SK-N-SH (cell line): ENCODE measurements at regions not wholly inside any gene's neighbourhood (a gene's known extent, or its start where the extent isn't known, plus 50 kb on each side); places are given as distances from the start of the nearest gene placed in this dataset.

ENCODE experiments used
- CTCF ChIA-PET: fragments of 300-600, 350-600 bp; formaldehyde crosslinking; extraction: SDS; loops from one replicate; lab custom pipeline; 2021; lab: Yijun Ruan, JAX
- POLR2A ChIA-PET: fragments of 350-600 bp; sonication (Branson Sonifier 250); formaldehyde crosslinking; extraction: SDS; loops from one replicate; lab custom pipeline; 2020; ENCODE audit warnings: antibody characterized with exemption, inconsistent platforms; lab: Yijun Ruan, JAX
- DNase-seq: peaks from one replicate; pipeline ENCODE4 v3.0.0; 2012
- H2AFZ ChIP-seq: fragments of 200-600 bp; sonication (generic); 2 replicates; pipeline ENCODE4 v1.8.1; 2016; ENCODE audit warnings: antibody characterized with exemption, mild to moderate bottlenecking, low read depth
- H3F3A ChIP-seq: fragments of 200-600 bp; sonication (generic); replicated peaks from 2 replicates; pipeline ENCODE3; 2016; ENCODE audit warnings: antibody characterized with exemption, mild to moderate bottlenecking; ENCODE audit not compliant: insufficient read depth
- H3K27ac ChIP-seq, 2 experiments: fragments of 200-500 bp in 1 of 2; fragments of 200-600 bp in 1 of 2; sonication (Bioruptor generic) in 1 of 2; sonication (generic), shearing (Covaris generic) in 1 of 2; 2 replicates each; pipeline versions ENCODE4 v1.5.1 to v1.6.1; 2014 to 2016; ENCODE audit warnings: low read depth in 2 of 2, inconsistent platforms in 1 of 2, low read length in 1 of 2, mild to moderate bottlenecking in 1 of 2, mixed read lengths in 1 of 2
- H3K27me3 ChIP-seq: fragments of 200-600 bp; sonication (generic), shearing (Covaris generic); 2 replicates; pipeline ENCODE4 v1.6.1; 2016; ENCODE audit warnings: mixed run types; ENCODE audit not compliant: insufficient read depth
- H3K36me3 ChIP-seq, 2 experiments: fragments of 200-500 bp in 1 of 2; fragments of 200-600 bp in 1 of 2; sonication (Bioruptor generic) in 1 of 2; sonication (generic) in 1 of 2; replicated peaks in 1 of 2; 2 replicates each; pipeline versions ENCODE3 to v1.5.1; 2014 to 2016; ENCODE audit warnings: low read length in 1 of 2, mild to moderate bottlenecking in 1 of 2; ENCODE audit not compliant: insufficient read depth in 2 of 2, control insufficient read depth in 1 of 2
- H3K4me1 ChIP-seq, 2 experiments: fragments of 200-500 bp in 1 of 2; fragments of 200-600 bp in 1 of 2; sonication (Bioruptor generic) in 1 of 2; sonication (generic), shearing (Covaris generic) in 1 of 2; 2 replicates each; pipeline versions ENCODE4 v1.5.1 to v1.6.1; 2014 to 2016; ENCODE audit warnings: low read depth in 1 of 2, low read length in 1 of 2, mixed run types in 1 of 2; ENCODE audit not compliant: insufficient read depth in 2 of 2, control insufficient read depth in 1 of 2
- H3K4me2 ChIP-seq: fragments of 200-600 bp; sonication (generic), shearing (Covaris generic); 2 replicates; pipeline ENCODE4 v1.6.1; 2017; ENCODE audit warnings: mixed run types
- H3K4me3 ChIP-seq, 2 experiments: fragments of 200-500 bp in 1 of 2; fragments of 200-600 bp in 1 of 2; sonication (Bioruptor generic) in 1 of 2; sonication (generic), shearing (Covaris generic) in 1 of 2; 2 replicates each; pipeline versions ENCODE4 v1.5.1 to v1.8.1; 2014 to 2016; ENCODE audit warnings: low read depth in 2 of 2, inconsistent platforms in 1 of 2, low read length in 1 of 2, mild to moderate bottlenecking in 1 of 2, mixed read lengths in 1 of 2, moderate library complexity in 1 of 2
- H3K79me2 ChIP-seq: fragments of 200-600 bp; sonication (generic); 2 replicates; pipeline ENCODE4 v1.8.1; 2017; ENCODE audit warnings: mild to moderate bottlenecking; ENCODE audit not compliant: insufficient read depth
- H3K9ac ChIP-seq: fragments of 200-600 bp; sonication (generic); 2 replicates; pipeline ENCODE4 v1.6.1; 2017; ENCODE audit warnings: mixed run types
- H3K9me2 ChIP-seq: fragments of 200-600 bp; sonication (generic); 2 replicates; pipeline ENCODE4 v1.6.1; 2017; ENCODE audit warnings: mixed run types
- H3K9me3 ChIP-seq: fragments of 200-600 bp; sonication (generic); 2 replicates; pipeline ENCODE4 v1.6.1; 2017; ENCODE audit warnings: mixed run types, mild to moderate bottlenecking, moderate library complexity
- H4K20me1 ChIP-seq: fragments of 200-600 bp; sonication (generic); 2 replicates; pipeline ENCODE4 v1.6.1; 2017; ENCODE audit warnings: mild to moderate bottlenecking, mixed run types; ENCODE audit not compliant: insufficient read depth
- FOXJ3 ChIP-seq: sonication (generic); formaldehyde crosslinking; IDR thresholded peaks from 2 replicates; pipeline ENCODE4 v1.5.1; 2020; ENCODE audit warnings: mild to moderate bottlenecking, missing genetic modification reagents
- NRF1 ChIP-seq: IDR thresholded peaks from 2 replicates; pipeline ENCODE4 v1.6.1; 2012; ENCODE audit warnings: low read depth, mild to moderate bottlenecking, low read length
- RAD21 ChIP-seq: IDR thresholded peaks from 2 replicates; pipeline ENCODE4 v1.6.1; 2012; ENCODE audit warnings: mild to moderate bottlenecking, low read length
- RFX5 ChIP-seq: IDR thresholded peaks from 2 replicates; pipeline ENCODE4 v1.6.1; 2012; ENCODE audit warnings: mild to moderate bottlenecking, improper control_type of control experiment, low read length
- RXRA ChIP-seq: IDR thresholded peaks from 2 replicates; pipeline ENCODE4 v1.4.0; 2012; ENCODE audit warnings: low read depth, mild to moderate bottlenecking, borderline replicate concordance
- SMC3 ChIP-seq: IDR thresholded peaks from 2 replicates; pipeline ENCODE4 v1.6.1; 2012; ENCODE audit warnings: low read depth, low read length, improper control_type of control experiment
- WGBS: methylation state at CpG from one replicate; pipeline ENCODE4 v1.1.6; 2017; ENCODE audit warnings: low lambda C conversion rate; 5-methylcytosine and 5-hydroxymethylcytosine counted together
- TF ChIP-seq, protein P1 (sequence below): IDR thresholded peaks from 2 replicates; pipeline ENCODE4 v1.4.0; 2012; ENCODE audit warnings: low read depth, borderline replicate concordance
- TF ChIP-seq, protein P2 (sequence below): IDR thresholded peaks from 2 replicates; pipeline ENCODE4; 2012
- TF ChIP-seq, protein P3 (sequence below): IDR thresholded peaks from 2 replicates; pipeline ENCODE4 v1.6.1; 2012; ENCODE audit warnings: mild to moderate bottlenecking, low read depth, low read length, moderate library complexity
- TF ChIP-seq, protein P4 (sequence below): IDR thresholded peaks from 2 replicates; pipeline ENCODE4 v1.4.0; 2012; ENCODE audit warnings: low read depth, borderline replicate concordance
- TF ChIP-seq, protein P5 (sequence below): fragments of 200-600 bp; sonication (generic); IDR thresholded peaks from 2 replicates; pipeline ENCODE4 v1.6.1; 2017; ENCODE audit warnings: antibody characterized with exemption, mild to moderate bottlenecking, moderate library complexity

DNA sequence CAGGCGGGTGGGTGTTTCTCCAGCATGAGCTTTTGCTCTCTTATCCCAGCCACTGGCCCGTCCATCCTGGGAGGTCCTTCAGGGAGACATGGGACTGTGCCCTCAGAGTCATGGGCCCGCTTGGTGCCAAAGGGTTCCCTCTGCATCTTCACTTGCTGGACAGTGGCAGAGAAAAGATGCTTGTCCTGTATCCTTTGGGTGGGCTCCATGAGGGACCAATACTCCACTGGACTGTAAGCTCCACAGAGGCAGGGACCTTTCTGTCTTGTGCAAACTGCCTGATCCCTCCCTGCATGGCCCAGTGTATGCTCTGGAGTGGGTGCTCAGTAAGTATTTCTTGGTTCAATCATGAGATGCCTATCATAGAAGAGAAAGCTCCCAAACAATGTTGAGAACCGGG, 184.8 kb upstream of the WSCD1 start:
- Histone ChIP-seq H3K79me2 (no peaks in the 10 kb centered on the region), H4K20me1 (no peaks in the 10 kb centered on the region)
- WGBS, result 10% methylated on average over 3 of the region's 4 CpGs
- TF ChIP-seq, protein P1, sequence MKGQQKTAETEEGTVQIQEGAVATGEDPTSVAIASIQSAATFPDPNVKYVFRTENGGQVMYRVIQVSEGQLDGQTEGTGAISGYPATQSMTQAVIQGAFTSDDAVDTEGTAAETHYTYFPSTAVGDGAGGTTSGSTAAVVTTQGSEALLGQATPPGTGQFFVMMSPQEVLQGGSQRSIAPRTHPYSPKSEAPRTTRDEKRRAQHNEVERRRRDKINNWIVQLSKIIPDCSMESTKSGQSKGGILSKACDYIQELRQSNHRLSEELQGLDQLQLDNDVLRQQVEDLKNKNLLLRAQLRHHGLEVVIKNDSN, result no peak
- TF ChIP-seq, protein P2, sequence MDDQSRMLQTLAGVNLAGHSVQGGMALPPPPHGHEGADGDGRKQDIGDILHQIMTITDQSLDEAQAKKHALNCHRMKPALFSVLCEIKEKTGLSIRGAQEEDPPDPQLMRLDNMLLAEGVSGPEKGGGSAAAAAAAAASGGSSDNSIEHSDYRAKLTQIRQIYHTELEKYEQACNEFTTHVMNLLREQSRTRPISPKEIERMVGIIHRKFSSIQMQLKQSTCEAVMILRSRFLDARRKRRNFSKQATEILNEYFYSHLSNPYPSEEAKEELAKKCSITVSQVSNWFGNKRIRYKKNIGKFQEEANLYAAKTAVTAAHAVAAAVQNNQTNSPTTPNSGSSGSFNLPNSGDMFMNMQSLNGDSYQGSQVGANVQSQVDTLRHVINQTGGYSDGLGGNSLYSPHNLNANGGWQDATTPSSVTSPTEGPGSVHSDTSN, result no peak
- TF ChIP-seq, protein P3, sequence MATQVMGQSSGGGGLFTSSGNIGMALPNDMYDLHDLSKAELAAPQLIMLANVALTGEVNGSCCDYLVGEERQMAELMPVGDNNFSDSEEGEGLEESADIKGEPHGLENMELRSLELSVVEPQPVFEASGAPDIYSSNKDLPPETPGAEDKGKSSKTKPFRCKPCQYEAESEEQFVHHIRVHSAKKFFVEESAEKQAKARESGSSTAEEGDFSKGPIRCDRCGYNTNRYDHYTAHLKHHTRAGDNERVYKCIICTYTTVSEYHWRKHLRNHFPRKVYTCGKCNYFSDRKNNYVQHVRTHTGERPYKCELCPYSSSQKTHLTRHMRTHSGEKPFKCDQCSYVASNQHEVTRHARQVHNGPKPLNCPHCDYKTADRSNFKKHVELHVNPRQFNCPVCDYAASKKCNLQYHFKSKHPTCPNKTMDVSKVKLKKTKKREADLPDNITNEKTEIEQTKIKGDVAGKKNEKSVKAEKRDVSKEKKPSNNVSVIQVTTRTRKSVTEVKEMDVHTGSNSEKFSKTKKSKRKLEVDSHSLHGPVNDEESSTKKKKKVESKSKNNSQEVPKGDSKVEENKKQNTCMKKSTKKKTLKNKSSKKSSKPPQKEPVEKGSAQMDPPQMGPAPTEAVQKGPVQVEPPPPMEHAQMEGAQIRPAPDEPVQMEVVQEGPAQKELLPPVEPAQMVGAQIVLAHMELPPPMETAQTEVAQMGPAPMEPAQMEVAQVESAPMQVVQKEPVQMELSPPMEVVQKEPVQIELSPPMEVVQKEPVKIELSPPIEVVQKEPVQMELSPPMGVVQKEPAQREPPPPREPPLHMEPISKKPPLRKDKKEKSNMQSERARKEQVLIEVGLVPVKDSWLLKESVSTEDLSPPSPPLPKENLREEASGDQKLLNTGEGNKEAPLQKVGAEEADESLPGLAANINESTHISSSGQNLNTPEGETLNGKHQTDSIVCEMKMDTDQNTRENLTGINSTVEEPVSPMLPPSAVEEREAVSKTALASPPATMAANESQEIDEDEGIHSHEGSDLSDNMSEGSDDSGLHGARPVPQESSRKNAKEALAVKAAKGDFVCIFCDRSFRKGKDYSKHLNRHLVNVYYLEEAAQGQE, result no peak
- TF ChIP-seq RXRA (no peak), RAD21 (no peak), NRF1 (no peak), FOXJ3 (CRISPR knock-in tag) (no peak), SMC3 (no peak), RFX5 (no peak)
- TF ChIP-seq, protein P4, sequence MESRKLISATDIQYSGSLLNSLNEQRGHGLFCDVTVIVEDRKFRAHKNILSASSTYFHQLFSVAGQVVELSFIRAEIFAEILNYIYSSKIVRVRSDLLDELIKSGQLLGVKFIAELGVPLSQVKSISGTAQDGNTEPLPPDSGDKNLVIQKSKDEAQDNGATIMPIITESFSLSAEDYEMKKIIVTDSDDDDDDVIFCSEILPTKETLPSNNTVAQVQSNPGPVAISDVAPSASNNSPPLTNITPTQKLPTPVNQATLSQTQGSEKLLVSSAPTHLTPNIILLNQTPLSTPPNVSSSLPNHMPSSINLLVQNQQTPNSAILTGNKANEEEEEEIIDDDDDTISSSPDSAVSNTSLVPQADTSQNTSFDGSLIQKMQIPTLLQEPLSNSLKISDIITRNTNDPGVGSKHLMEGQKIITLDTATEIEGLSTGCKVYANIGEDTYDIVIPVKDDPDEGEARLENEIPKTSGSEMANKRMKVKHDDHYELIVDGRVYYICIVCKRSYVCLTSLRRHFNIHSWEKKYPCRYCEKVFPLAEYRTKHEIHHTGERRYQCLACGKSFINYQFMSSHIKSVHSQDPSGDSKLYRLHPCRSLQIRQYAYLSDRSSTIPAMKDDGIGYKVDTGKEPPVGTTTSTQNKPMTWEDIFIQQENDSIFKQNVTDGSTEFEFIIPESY, result no peak
- TF ChIP-seq, protein P5, sequence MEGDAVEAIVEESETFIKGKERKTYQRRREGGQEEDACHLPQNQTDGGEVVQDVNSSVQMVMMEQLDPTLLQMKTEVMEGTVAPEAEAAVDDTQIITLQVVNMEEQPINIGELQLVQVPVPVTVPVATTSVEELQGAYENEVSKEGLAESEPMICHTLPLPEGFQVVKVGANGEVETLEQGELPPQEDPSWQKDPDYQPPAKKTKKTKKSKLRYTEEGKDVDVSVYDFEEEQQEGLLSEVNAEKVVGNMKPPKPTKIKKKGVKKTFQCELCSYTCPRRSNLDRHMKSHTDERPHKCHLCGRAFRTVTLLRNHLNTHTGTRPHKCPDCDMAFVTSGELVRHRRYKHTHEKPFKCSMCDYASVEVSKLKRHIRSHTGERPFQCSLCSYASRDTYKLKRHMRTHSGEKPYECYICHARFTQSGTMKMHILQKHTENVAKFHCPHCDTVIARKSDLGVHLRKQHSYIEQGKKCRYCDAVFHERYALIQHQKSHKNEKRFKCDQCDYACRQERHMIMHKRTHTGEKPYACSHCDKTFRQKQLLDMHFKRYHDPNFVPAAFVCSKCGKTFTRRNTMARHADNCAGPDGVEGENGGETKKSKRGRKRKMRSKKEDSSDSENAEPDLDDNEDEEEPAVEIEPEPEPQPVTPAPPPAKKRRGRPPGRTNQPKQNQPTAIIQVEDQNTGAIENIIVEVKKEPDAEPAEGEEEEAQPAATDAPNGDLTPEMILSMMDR, result no peak
- TF ChIP-seq, all 33 proteins: peak for 0
- no peak overlapping the region for H3K9ac ChIP-seq
- no peaks in the 10 kb centered on the region for H3F3A ChIP-seq
- H3K4me3 ChIP-seq, result no peak overlapping the region
- no peaks in the 10 kb centered on the region for H3K9me3 ChIP-seq
- no peak for DNase-seq
- no peaks in the 10 kb centered on the region for H3K9me2 ChIP-seq
- POLR2A ChIA-PET, result no interaction called here
- no peak overlapping the region for H3K4me2 ChIP-seq
- CTCF ChIA-PET, result no interaction called here
- no peaks in the 10 kb centered on the region for H3K36me3 ChIP-seq
- peaks cover 5% of the 10 kb centered on the region for H3K27me3 ChIP-seq
- no peak overlapping the region for H2AFZ ChIP-seq
- no peak overlapping the region for H3K27ac ChIP-seq
- no peaks in the 10 kb centered on the region for H3K4me1 ChIP-seq
